Cardiac fibroblast (primary cell): ENCODE measurements at regions not wholly inside any gene's neighbourhood (a gene's known extent, or its start where the extent isn't known, plus 50 kb on each side); places are given as distances from the start of the nearest gene placed in this dataset.

ENCODE experiments used
- DNase-seq, 2 donors: peaks; one replicate each; pipeline versions ENCODE4 v3.0.0 to v3.0.0-alpha.2; 2010; ENCODE audit warnings: low read depth in 2 of 2
- H3K4me3 ChIP-seq, 2 donors: replicated peaks in 1 of 2; 1 replicate in 1 of 2; 2 replicates in 1 of 2; pipeline ENCODE4 v1.5.1; 2011; ENCODE audit warnings: low read depth in 2 of 2, low read length in 2 of 2, mild to moderate bottlenecking in 2 of 2, moderate library complexity in 1 of 2
- TF ChIP-seq, protein P1 (sequence below): IDR thresholded peaks from one replicate; pipeline ENCODE4 v1.5.1; 2011; ENCODE audit warnings: low read depth, mild to moderate bottlenecking, low read length, inconsistent platforms

DNA sequence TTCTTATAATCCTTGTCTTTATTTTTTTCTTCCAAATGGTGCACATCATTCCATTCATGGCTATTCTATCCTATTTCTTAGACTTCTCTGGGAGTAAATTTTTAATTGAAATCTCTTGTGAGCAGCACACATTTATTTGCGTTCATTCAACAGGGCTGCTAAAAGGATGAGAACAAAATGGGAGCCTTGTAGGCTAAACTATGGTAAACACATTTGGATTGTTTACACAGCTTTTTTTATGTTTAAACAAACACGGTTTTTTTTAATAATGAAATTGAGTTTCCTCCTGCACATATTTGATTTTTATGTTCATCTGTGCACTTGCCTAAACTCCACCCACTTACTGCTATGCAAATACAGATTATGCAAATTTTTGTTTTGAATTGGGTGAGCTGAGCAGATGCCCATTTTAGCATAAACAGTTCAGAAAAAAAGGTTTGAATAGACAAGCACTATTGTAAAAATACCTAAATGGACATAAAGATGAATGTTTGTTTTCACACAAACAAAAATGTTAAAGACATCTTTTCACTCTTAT lies 92.0 kb downstream of the OLIG3 start:
- TF ChIP-seq, protein P1, sequence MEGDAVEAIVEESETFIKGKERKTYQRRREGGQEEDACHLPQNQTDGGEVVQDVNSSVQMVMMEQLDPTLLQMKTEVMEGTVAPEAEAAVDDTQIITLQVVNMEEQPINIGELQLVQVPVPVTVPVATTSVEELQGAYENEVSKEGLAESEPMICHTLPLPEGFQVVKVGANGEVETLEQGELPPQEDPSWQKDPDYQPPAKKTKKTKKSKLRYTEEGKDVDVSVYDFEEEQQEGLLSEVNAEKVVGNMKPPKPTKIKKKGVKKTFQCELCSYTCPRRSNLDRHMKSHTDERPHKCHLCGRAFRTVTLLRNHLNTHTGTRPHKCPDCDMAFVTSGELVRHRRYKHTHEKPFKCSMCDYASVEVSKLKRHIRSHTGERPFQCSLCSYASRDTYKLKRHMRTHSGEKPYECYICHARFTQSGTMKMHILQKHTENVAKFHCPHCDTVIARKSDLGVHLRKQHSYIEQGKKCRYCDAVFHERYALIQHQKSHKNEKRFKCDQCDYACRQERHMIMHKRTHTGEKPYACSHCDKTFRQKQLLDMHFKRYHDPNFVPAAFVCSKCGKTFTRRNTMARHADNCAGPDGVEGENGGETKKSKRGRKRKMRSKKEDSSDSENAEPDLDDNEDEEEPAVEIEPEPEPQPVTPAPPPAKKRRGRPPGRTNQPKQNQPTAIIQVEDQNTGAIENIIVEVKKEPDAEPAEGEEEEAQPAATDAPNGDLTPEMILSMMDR = no peak
- no peak overlapping the region for H3K4me3 ChIP-seq
- no peak for DNase-seq

DNA sequence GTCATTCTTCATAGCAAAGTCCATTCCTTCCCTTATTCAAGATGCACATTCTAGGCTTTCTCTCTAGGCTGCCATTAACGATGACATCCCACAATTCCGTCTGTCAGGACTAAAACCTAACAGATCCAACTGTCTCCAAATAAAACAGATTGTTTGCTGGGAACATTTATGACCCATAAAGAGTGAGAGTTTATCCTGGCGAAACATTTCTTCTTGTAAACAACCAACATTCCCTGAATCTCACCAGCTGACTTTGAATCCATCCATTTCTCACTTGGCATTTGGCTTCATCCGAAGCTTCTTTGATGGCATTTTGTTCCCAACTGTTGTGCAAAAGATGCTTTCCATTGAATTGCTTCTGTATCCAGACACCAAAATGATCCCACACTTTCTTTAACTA lies 93.1 kb downstream of the OLIG3 start:
- no peak for DNase-seq
- TF ChIP-seq, protein P1 = no peak
- H3K4me3 ChIP-seq = no peak overlapping the region

DNA sequence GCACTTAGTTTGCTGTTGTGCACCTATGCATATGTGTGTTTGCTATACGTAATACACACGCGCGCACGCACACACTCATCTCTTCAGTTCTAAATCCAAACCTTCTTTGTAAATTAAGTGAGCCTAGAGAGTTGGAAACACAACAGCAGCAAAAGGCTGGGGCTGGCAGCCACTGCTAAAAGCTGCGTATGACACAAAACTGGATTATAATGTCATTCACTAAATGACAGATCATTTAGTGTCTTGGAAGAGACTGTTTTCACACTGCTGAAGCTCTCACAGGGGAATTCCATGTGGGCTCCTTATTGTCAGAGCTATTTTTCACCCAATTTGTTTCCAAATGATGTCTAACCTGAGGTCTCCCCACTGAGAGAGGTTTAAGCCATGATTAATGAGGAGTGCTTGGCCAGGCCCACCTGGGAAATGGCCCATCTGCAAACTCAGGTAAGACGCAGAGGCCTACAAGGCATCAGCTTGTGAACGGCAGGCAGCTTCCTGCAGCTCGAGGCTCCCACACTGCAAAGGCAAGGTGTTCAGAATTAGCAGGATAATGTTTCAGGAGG lies 94.2 kb downstream of the OLIG3 start:
- no peak for DNase-seq
- H3K4me3 ChIP-seq = no peak overlapping the region
- TF ChIP-seq, protein P1 = no peak

DNA sequence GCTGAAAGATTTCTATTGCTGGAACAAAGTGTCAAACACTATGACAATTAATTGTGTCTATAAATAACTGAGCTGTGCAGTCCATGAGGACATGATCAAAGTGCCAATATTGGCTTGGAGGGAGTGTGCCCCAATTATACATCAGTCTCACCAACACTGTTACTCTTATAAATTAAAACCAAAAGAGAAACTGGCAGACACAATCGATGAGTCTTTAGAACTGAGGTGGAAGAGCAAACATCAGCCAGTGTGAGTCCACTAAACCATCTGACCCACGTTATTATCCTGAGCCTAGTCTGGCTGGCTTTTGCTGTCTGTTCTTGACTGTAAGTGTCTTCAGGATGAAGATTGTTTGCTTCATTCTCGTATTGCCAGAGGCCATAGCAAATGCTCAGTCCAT lies 98.9 kb downstream of the OLIG3 start:
- no peak for DNase-seq
- TF ChIP-seq, protein P1 = no peak
- no peak overlapping the region for H3K4me3 ChIP-seq

DNA sequence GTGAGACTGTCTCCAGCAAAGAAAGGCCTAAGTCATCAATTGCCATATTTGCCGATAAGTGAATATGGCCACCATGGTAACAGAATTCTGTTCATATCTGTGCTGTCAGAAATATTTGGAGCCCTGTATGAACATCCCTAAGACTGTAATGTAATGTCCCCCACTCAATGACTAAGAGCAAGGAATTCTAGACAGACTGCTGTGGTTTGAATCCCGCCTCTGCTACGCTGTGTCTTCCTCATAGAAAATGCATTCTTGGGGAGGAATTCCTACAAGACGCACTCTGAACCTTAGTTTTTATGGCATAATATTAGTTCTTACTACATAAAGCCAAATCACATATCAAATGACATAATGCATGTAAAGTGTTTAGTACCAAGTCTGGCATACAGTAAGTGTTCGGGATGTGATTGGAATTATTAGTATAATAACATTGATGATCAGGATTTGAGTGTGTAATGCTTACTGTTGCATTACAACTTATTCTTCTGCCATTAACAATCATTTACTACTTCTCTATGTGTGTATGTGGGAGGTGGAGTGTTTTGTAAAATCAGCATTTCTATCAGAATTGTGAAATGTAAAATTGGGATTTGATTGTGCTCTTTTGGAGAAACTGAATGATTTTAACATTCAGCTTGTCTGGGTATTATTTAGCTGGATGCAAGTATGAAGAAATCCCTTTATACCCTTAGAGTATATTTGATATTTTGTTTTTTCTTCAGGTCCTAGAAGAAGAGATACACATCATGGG lies 103.0 kb downstream of the OLIG3 start:
- TF ChIP-seq, protein P1 = no peak
- no peak overlapping the region for H3K4me3 ChIP-seq
- no peak for DNase-seq

DNA sequence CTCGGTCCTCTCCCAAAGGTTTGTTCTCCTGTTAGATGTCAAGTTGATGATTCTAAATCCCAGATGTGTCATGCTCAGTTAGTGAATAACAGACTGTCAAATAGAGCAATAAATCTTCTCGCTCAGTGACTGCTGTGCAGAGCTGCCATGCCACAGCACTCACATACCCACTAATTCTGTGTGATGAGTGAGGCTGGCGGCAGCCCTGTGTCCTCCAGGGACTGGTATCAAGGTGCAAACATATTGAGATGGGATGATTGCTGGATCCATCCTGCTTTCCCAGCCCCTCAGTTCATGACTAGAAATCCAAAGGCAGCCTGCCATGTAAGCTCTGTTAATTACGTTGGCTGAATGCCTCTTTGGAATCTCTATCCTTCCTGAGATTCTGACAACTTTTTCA lies 103.9 kb downstream of the OLIG3 start:
- TF ChIP-seq, protein P1 = no peak
- DNase-seq = no peak
- H3K4me3 ChIP-seq = no peak overlapping the region
